OCI-LY7 (cell line): ENCODE measurements at regions not wholly inside any gene's neighbourhood (a gene's known extent, or its start where the extent isn't known, plus 50 kb on each side); places are given as distances from the start of the nearest gene placed in this dataset.

ENCODE experiments used
- EZH2phosphoT487 ChIP-seq: fragments of 200-600 bp; sonication (generic); IDR thresholded peaks from 2 replicates; pipeline ENCODE4 v1.6.1; 2018; ENCODE audit warnings: low read depth, borderline replicate concordance, mild to moderate bottlenecking, mixed run types, antibody characterized with exemption, low read length, moderate library complexity, mixed read lengths
- TF ChIP-seq, protein P1 (sequence below): fragments of 200-600 bp; sonication (generic); conservative IDR thresholded peaks from 2 replicates; pipeline ENCODE4 v1.5.1; 2014; ENCODE audit warnings: mild to moderate bottlenecking, antibody characterized with exemption, low read length, moderate library complexity, mixed read lengths

- TF ChIP-seq, protein P1, sequence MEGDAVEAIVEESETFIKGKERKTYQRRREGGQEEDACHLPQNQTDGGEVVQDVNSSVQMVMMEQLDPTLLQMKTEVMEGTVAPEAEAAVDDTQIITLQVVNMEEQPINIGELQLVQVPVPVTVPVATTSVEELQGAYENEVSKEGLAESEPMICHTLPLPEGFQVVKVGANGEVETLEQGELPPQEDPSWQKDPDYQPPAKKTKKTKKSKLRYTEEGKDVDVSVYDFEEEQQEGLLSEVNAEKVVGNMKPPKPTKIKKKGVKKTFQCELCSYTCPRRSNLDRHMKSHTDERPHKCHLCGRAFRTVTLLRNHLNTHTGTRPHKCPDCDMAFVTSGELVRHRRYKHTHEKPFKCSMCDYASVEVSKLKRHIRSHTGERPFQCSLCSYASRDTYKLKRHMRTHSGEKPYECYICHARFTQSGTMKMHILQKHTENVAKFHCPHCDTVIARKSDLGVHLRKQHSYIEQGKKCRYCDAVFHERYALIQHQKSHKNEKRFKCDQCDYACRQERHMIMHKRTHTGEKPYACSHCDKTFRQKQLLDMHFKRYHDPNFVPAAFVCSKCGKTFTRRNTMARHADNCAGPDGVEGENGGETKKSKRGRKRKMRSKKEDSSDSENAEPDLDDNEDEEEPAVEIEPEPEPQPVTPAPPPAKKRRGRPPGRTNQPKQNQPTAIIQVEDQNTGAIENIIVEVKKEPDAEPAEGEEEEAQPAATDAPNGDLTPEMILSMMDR: no peak
- no peak for TF ChIP-seq EZH2phosphoT487
These were observed 86.6 kb upstream of the BMP2 start for GRCh38 chr20:6680854-6681253.
